Right lobe of liver (tissue), 4 donors: ENCODE measurements at regions not wholly inside any gene's neighbourhood (a gene's known extent, or its start where the extent isn't known, plus 50 kb on each side); places are given as distances from the start of the nearest gene placed in this dataset.

Experiments used
- CTCF ChIP-seq, 4 donors: fragments of 200-600 bp in 3 of 4; fragments of 450-650 bp in 1 of 4; IDR thresholded peaks; one replicate each; pipeline versions ENCODE4 v1.5.1 to v1.8.0; 2016 to 2022; ENCODE audit warnings: antibody characterized with exemption in 4 of 4, mild to moderate bottlenecking in 2 of 4
- POLR2A ChIP-seq: fragments of 450-650 bp; IDR thresholded peaks from one replicate; pipeline ENCODE4 v1.6.1; 2017; ENCODE audit warnings: antibody characterized with exemption, mild to moderate bottlenecking
- donor health status: DM: no; HTN: no; CAD: no.
- donor health status: DM: no; HTN: no; CAD: no.
- donor health status: DM: no; HTN: yes; CAD: no.

- no peak for TF ChIP-seq CTCF (IDR thresholded peaks at IDR 0.05)
- TF ChIP-seq POLR2A = no peak
Measured at GRCh38 chr2:196589419-196589818, 50.1 kb upstream of the CCDC150 start.
